Suppressor macrophage (primary cell): ENCODE measurements at regions not wholly inside any gene's neighbourhood (a gene's known extent, or its start where the extent isn't known, plus 50 kb on each side); places are given as distances from the start of the nearest gene placed in this dataset.
"Not testable (repeated sequence)": the region's sequence is repeated elsewhere in the genome, so short reads cannot be mapped to it uniquely, and the experiment has no call there.

ENCODE experiments used
- DNase-seq, 4 experiments: peaks; one replicate each; pipeline ENCODE4 v3.0.0-alpha.2; 2020 to 2022

DNA sequence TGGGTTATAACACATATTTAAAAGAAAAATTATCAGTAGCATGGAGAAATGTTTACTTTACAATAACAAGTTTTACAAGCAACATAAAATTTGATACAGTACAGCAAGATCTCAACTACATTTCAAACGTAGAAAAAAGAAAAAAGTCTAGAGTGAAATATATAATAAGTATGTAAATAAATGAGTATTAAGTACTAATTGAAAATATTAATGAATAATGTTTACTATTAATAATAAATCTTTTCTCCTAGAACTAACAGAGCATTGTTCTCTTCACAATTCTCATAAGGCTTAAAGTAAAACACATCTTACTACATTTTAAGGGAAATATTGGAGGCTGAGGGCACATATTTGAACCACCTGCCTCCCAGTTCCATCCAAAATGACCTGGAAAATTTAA, 72.1 kb downstream of the TMEM212 start:
- DNase-seq: no peak

DNA sequence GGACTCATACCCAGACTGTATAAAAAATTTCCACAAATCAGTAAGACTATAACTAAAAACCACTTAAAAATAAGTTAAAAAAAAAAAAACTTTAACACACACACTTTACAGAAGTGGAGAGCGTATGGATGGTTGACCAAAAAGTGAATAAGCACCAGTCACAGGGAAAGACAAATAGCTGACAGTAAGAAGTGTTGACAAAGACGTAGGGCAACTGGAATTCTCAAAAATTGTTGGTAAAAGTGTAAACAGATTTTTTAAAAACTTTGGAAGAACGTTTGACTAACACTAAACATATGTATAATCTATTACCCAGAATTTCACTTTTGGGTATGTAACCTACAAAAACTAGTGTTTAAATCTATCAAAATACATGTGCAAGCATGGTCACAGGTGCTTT, 73.7 kb downstream of the TMEM212 start:
- DNase-seq: no peak

DNA sequence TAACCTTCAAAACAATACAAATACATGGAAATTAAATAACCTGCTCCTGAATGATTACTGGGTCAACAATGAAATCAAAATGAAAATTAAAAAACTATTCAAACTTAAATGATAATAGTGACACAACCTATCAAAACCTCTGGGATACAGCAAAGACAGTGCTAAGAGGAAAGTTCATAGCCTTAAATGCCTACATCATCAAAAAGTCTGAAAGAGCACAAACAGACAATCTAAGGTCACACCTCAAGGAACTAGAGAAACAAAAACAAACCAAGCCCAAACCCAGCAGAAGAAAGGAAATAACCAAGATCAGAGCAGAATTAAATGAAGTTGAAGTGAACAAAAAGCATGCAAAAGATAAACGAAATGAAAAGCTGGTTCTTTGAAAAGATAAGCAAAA, 79.5 kb downstream of the TMEM212 start:
- not testable (repeated sequence) for DNase-seq

DNA sequence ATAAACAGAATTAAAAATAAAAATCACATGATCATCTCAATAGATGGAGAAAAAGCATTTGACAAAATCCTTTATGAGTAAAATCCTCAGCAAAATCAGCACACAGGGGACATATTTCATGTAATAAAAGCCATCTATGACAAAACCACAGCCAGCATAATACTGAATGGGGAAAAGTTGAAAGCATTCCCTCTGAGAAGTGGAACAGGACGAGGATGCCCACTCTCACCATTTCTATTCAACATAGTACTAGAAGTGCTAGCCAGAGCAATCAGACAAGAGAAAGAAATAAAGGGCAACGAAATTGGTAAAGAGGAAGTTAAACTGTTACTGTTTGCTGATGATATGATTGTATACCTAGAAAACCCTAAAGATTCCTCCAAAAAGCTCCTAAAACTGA, 80.5 kb downstream of the TMEM212 start:
- not testable (repeated sequence) for DNase-seq

DNA sequence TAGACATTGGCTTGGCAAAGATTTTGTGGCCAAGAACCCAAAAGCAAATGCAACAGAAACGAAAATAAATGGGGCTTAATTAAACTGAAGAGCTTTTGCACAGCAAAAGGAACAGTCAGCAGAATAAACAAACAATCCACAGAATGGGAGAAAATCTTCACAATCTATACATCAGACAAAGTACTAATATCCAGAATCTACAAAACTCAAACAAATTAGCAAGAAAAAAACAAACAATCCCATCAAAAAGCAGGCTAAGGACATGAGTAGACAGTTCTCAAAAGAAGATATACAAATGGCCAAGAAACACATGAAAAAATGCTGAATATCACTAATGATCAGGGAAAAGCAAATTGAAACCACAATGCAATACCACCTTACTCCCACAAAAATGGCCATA, 81.7 kb downstream of the TMEM212 start:
- DNase-seq: not testable (repeated sequence)

DNA sequence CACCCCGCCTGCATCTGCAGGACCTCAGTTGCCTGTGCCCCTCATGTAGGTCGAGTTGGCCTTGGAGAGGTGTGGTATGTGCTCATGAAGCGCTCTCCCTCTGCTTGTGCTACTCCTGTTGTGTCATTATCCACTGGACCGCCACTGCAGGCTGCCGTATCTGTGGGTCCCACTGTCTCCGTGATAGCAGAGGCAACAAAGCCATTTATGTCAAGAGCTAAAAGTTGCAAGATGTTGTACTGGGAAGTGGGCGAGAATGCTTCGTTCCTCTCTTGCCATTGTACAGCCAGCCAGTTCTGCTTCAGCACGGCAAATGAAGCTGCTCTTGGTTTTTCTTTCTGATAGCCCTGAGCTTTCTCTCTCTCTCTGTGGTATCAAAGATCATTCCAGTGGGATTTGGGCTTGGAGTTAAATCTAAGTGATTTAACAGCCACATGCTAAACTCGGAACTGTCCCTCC, 89.0 kb downstream of the TMEM212 start:
- peak; percentile 40 to 70 (median 60) for DNase-seq

DNA sequence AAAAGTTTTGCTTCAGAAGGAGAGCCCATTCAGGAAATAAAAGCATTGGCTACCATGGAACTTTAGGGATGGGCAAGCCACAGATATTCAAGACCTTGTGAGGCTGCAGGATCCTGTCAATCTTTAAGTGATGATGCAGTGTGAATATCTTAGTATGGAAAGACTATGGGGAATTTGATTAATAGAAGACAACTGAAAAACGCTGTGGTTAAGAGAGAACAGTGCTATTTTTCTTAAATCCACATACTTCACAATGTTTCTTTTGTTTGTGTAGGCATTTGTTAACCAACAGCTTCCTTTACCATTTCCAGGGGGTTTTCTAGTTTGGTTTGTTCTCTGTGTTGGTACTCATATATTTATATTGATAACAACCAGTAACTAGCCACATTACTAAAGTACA, 90.3 kb downstream of the TMEM212 start:
- DNase-seq: no peak

DNA sequence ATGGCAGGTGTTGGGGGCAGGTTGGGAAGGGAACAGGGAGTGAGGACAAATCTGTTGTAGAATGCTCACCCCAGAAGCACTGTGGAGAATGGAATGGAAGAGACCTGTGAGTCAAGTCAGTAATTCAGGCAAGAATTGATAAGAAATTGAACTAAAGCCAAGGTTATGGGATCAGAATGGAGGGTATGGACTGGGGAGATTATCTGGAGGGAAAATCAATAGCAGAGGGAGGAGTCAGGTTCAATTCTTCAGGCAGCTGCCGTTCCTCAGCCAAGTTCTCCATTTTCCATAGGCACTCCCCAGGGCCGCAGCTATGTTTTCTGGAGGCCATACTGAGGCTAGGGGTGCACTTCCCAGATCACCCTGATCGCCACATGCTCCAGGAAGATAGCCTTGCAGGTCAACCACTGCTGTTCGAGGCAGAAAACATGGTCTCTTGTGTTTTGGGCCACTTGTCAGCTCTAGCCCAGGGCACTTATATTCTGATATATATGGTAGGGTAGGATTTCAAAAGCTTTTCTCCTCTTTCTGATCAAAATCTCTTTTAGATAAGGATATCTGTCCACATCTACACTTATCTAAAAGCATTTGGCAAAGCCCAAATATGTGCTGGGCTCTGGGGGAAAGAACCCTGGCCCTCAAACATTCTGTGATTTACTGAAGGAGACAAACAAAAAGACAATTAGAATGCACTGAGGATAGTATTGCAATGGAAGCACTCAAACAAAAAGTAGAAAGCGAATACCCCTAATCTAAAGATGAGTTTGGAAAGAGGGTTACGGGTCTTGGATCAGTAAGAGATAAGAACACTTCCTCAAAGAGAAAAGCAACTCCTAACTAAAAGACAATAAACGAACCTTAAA, 92.3 kb downstream of the TMEM212 start:
- peak in 1 of 4 experiments; percentile 32 for DNase-seq

DNA sequence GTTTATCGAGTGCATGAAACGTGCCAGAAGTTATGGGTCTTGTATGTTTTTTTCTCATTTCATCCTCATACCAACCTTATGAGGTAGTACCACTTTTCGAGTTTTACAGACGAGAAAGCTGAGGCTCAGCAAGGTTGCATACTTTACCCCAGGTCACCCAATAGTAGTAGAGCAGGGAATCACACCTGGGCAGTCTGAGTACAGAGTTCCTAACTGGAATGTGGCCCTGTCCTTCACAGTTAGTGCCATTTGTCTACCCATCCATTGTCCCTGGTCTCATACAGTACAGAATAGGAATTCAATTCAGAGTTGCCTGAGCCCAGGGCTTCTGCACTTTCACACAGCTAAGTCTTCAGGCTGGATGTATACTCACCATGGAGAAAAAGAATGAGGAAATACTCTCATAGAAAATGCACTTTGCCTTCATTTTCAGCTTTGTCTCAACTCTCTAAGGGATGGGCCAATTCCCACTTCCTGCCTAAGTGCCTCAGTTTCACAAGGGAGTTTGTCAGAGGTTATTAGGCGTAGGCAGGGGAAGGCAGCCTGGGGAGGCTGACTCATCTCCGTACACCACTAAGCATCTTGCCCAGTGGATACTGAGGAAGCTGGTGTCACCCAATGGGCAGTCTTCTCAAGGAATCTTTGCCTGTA, 93.2 kb downstream of the TMEM212 start:
- peak; percentile 86 to 96 (median 92) for DNase-seq

DNA sequence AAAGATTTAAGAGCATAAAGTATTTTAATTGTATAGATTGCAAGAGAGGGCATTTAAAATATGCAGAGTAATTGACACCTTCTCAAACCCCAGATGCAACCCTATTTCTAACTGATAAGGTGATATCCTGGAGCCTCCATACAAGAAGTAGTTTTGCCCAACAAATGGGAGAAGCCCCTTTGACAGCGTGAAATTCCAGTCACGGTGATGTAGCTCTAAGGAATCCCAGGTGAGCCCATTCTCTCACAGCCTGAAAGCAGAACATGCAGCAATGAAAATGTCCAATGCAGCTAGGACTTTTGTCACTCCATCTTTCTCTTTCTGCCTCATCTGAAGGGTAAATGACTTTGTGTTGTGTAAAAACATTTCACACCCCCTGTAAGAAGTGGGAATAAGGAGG, 96.4 kb downstream of the TMEM212 start:
- DNase-seq: no peak

DNA sequence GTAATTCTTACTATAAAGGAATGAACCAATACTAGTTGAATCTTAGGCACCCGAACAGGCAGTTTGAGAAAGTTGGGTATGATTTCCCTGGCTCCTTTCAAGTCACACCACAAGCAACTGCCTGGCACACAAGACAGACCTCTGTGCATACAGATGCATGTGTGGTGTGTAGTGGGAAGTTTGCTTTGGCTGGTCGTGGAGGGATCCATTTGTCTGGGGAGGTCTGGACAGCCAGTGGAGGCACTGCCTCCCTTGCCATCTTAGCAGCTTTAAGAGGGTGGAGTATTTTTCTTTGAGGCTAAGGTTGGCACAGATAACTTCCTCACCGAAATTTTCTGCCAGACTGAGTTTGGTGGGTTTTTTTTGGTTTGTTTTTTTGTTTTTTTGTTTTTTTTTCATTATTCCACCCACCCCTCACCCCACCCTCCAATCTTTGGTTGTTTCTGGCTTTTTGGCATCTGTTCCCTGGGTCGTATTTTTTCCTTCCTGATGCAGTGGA, 97.1 kb downstream of the TMEM212 start:
- no peak for DNase-seq

DNA sequence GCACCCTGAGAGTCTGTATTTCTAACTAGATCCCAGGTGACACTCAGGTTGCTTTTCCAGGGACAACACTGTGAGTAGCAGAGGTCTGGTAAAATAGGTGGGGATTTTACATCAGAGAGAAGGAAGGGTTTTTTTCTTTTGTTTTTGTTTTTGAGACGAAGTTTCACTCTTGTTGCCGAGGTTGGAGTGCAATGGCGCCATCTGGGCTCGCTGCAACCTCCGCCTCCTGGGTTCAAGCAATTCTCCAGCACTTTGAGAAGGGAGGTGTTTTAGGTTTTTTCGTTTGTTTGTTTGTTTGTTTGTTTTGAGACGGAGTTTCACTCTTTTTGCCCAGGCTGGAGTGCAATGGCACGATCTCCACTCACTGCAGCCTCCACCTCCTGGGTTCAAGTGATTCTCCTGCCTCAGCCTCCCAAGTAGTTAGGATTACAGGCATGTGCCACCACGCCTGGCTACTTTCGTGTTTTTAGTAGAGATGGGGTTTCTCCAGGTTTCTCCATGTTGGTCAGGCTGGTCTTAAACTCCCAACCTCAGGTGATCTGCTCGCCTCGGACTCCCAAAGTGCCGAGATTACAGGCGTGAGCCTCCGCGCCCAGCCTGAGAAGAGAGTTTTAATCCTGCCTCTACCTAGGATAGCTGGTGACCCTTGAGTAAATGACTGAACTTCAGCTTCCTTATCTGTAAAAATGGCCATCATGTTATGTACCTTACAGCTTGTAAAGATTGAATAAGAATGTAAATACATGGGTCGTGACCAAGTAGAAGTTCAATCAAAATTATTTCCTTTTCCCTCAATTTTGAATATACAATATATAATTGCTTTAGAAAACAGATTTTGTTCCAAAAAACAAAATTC, 95.9 kb upstream of the FNDC3B start:
- no peak for DNase-seq

DNA sequence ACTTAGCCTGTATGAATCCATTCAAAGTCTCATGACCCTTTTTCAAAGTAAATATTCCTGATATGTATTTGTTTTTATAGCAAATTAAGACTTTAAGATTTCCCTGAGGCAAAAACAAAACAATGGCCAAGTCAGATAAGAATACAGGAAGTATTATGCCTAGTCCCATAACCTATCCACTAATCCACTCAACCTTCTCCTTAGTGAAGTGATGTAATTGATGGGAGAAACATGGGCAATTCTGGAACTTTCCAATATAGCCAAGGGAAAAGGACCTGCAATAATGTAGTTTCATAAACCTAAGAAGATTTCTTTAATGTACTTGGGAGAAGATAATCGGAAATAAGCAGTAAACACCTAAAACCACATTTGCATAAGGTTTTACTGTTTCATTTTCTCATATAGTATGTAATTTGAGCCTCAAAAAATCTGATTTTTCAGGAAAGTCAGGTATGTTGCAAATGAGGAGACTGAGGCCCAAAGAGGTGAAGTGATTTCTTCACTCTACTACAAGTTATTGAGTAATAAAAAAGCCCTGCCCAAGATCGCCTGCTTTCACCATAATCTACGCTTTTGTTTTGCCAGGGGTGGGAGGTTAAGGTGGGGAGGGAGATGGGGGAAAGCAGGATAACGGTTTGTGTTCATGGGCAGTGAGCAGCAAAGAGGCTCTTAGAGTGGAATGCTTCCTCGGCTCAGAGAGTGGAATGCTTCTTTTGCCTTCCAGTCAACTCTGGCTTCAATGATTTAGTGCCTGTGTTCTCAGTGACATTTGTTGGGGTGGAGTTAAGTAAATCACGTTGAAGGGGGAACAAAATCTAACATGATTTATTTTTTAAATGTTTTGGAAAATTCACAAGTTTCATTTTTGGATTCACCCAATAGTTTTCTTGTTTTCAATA, 95.0 kb upstream of the FNDC3B start:
- DNase-seq: no peak

DNA sequence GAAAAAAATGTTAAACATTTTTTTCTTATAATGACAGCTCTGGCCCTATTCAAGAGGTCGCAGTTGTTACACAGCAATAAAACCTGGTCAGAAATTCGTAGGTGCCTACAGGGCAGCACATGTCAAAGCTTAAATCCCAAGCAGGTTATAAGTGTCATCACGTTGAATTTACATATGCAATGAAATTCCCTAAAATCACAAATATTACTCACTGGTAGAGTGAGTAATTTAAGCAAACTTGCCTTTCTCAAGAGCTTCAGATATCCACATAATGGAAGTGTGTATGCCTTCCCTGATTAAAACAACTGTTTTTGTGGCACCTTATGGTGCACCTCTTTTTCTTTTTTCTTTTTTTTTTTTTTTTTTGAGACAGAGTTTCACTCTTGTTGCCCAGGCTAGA, 90.7 kb upstream of the FNDC3B start:
- no peak for DNase-seq

DNA sequence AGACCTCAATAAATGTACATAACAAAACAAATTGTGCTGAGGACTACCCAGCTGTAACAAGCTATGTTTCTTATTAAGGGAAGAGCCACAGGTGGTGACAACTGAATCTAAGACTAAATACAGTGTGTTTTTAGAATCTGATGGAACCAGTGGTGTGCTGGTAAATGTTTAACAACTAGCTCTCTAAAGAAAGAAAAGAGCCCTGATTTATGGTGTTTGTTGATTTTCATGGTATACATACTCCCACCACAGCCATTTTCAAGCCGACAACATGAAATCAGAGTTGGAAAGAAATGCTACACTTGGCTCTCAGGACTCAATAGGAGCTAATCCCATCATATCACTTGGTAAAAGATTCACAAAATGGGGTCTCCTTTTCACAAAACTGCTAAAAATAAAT, 89.8 kb upstream of the FNDC3B start:
- DNase-seq: no peak

DNA sequence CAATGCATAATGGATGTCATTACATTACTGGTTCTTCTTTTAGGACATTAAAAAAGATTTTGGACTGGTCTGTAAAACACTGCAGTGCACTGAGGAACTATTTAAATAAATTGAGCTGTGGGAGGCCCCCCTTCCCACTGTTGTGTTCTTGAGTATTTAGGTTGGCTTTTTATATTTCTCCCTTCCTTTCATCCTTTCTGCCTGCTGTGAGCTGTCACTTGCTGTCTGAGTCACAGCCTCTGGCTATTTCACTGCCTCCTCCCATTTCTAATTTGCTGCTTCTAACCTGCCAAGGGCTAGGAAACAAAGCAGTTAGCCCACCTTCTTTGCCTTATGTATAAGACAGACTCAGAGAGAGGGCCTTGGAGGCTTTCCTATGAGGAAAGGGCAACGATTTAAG, 89.0 kb upstream of the FNDC3B start:
- peak in 1 of 4 experiments; percentile 11 for DNase-seq

DNA sequence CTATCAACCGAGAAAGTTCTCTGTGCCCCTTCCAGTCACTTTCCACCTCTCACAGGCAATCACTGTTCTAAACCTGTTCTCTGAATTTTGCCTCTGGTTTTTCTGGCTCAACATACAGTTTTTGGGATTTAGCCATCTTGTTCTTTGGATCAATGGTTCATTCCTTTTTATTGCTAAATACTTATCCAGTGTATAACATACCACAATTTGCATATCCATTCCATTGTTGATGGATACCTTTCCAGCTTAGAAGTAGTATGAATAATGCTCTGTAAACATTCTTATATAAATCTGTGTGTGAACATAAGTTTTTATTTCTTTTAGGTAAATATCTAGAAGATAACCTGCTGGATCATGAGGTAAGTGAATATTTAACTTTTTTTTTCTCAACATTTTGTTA, 87.8 kb upstream of the FNDC3B start:
- no peak for DNase-seq

DNA sequence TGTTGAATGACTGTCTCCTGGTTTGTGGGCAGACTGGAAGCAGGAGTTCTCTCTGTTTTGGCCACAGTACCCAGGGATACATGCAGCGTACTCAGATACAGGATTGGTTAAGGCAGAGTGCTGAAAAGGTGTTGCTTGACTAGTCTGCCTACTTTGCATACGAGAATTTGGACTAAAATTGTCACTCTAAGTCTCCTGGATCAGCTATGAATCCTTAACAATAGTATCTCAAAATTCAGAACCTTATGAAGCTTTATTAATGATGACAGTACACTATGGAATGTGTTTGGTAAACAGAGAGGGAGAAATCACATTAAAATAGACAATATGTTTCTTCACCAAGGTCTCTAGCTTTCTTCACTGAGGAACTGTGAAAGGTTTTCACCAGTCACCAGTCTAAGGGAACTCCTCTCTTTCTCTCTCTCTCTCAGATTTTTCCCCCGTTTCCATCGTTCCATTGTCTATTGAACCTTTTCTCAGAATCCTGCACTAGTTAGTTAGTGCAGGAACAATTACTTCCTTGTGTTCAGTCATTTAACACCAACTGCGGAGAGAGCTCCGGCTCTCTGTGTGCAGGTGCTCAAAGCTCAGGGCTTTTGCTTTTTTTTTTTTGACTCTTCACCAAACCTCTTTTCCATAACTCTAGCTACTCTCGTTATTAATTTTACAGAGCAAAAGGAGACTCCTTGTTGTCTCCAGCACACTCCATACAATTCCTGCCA, 85.9 kb upstream of the FNDC3B start:
- no peak for DNase-seq

DNA sequence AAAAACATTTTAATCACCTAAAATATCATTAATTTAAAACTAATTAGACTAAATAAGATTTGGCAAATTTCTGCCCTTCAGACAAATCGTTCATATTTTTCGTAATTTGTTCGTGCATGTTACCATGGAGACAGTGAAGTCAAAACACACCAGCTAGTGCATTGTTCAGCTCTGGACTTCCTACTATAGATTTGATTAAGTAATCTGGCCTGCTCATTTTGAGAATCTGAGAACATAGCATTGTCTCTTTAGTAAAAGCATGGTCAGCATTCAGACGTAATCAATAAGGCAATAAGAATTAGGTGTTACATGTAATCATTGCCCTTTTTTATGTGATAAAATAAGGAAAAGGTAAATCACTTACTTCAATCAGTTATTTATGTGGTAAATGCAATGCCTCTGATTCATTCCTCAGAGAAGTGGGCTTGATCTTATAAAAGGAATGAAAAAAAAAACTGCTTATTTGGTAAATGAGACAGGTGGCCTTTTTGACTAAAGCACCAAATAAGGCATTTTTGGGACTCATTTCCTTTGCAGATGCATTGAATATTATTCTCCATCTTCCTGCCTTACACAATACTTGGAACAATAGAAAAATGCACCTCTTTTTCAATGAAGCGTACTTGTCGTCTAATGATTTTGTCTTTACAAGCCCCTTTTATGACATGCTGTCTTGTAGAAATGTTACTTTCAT, 84.5 kb upstream of the FNDC3B start:
- peak; percentile 48 to 85 (median 70) for DNase-seq

DNA sequence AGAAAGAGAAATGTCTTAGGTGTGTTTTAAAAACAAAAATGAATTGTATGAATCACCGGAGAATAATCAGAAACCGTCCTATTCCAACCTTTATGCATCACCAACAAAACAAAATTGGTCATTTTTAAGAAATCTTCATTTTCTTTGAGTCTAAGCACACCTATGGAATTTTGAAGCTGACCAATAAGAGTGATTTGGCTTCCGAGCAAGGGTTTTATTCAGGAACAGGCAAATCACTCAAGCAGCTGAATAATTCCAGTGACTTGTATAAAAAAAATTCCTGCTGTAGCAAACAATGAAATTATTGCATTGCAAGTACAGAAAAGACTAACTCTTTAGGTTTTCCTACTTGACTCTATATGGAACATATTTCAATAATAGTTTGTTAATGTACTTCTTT, 83.8 kb upstream of the FNDC3B start:
- DNase-seq: no peak
